ENCODE measurements at regions not wholly inside any gene's neighbourhood (a gene's known extent, or its start where the extent isn't known, plus 50 kb on each side); places are given as distances from the start of the nearest gene placed in this dataset.
"Not testable (repeated sequence)": the region's sequence is repeated elsewhere in the genome, so short reads cannot be mapped to it uniquely, and the experiment has no call there.

DNA sequence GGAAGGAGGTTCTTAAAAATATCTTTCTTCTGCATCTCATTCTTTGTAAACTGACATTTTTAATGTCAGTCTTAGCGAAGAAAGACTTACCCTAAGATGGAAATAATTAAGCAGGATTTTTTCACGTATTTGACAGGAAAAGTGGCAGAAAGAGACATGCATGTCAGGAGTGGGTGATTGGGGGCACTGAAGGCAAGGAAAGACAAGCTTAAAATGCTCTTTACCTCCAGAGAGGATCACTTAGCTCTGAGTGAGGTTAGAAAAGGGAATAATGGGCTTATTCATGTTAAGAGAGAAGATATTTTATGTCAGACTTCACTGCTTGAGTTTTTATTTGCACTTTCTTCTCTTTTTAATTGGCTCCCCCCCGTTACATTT, 1358.2 kb upstream of the TMEM132C start:
- DNase-seq (ENCODE audit: low read depth), result no peak

- DNase-seq (ENCODE audit: low read depth), result no peak
Measured at GRCh38 chr12:126910570-126910969, 1356.4 kb upstream of the TMEM132C start.

- DNase-seq (ENCODE audit: low read depth), result no peak
Measured at GRCh38 chr12:126912111-126912510, 1354.9 kb upstream of the TMEM132C start.

- DNase-seq (ENCODE audit: low read depth), result no peak
Measured at GRCh38 chr12:126914170-126914793, 1352.7 kb upstream of the TMEM132C start.

DNA sequence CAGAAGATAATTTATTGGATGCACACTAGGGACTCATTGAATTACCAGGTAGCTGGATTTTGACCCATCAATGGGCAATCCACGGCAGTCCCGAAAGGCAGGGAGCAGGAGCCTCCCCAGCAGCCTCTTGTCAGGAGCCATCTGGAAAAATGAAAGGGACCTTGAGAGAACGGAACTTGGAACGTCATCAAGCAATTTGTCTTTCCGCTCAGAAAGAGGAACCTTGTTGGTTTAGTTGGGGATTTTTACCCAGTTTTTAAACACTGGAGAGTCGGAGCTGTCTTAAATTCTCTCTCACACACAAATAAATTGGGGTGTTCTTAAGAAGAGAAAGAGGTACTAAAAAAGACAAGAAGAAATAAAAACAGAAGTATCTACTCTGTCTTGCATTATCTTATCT, 1351.7 kb upstream of the TMEM132C start:
- no peak for DNase-seq (ENCODE audit: low read depth)

GRCh38 chr12:126926023-126926594, 1340.9 kb upstream of the TMEM132C start:
- no peak for DNase-seq (ENCODE audit: low read depth)

GRCh38 chr12:126930234-126930633, 1336.7 kb upstream of the TMEM132C start:
- no peak for DNase-seq (ENCODE audit: low read depth)

GRCh38 chr12:126932156-126932555, 1334.8 kb upstream of the TMEM132C start:
- no peak for DNase-seq (ENCODE audit: low read depth)

- no peak for DNase-seq (ENCODE audit: low read depth)
Measured at GRCh38 chr12:126935435-126935834, 1331.5 kb upstream of the TMEM132C start.

DNA sequence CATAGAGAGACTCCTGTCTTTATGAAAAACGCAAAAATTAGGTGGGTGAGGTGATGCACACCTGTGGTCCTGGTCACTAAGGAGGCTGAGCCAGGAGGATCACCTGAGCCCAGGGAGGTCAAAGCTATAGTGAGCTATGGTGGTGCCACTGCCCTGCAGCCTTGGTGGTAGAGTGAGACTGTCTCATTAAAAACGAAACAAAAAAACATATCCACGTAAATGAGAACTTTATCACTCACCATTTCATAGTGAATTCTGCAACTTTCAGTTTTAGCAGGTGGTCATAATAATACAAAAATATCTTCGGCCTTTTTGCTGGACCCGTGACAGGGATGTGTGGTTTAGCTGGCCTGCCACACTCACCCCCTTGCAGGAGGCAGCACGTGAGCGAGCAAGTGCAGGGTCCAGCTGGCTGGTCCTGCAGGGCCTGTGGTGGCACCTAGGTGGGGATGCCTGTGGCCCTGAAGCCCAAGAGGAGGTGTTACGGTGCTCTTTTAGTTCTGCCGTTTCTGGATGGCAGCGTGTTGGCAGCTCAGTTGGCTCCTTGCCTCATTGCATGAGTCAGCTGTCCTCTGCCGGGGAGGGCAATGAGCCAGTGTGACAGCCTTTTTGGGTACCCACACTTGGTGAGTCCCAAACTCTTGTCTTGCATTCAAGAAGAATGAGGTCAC, 1330.7 kb upstream of the TMEM132C start:
- no peak for DNase-seq (ENCODE audit: low read depth)

GRCh38 chr12:126937431-126937830, 1329.5 kb upstream of the TMEM132C start:
- DNase-seq (ENCODE audit: low read depth), result no peak

DNA sequence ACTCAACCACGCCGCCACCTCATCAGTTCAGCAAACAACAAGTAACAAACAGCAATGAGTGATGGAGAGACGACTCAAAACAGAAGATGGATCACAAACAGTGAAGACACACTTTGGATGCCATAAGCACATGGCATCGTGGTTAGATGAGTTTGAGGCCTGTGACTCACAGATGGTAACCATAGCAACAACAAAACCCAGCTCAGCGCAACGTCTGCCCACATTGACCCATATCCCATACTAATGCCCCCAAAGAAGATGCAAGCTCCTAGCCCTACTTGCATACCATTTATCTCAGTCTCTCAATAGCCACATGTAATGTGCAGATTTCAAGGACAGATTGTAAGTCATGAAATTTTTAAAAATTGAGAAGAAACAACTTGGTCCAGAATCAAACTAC, 1322.3 kb upstream of the TMEM132C start:
- no peak for DNase-seq (ENCODE audit: low read depth)

DNA sequence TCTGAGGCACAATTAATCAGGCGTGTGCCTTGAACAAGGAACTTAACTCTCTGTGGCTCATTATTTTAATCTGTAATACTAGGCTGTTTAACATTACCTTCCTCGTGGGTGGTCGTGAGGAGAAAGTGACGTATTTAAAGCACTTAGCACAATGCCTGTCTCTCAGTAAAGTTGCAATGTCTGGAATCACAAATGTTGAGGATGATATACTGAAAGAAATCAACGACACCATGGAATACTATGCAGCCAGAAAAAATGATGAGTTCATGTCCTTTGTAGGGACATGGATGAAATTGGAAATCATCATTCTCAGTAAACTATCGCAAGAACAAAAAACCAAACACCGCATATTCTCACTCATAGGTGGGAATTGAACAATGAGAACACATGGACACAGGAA, 1320.0 kb upstream of the TMEM132C start:
- DNase-seq (ENCODE audit: low read depth), result not testable (repeated sequence)

DNA sequence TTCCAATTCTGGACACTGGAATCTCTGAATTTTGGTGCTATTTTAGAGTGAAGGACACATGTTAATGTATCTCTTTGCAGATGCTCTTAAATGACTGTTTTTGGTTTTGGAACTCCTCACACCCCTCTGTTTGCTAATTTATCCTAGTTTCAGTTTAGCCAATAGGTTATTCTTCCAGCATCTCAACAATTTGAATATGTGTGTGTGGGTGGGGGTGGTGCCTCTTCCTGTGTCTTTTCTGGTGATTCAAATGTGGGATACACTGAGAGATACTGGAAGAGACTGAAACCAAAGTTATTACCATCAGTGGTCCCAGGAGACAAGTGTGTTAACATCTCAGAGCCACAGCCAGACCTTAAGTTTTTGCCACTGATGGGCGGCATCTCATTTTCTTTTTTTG, 1317.4 kb upstream of the TMEM132C start:
- no peak for DNase-seq (ENCODE audit: low read depth)

- no peak for DNase-seq (ENCODE audit: low read depth)
Measured at GRCh38 chr12:126950266-126950665, 1316.7 kb upstream of the TMEM132C start.

DNA sequence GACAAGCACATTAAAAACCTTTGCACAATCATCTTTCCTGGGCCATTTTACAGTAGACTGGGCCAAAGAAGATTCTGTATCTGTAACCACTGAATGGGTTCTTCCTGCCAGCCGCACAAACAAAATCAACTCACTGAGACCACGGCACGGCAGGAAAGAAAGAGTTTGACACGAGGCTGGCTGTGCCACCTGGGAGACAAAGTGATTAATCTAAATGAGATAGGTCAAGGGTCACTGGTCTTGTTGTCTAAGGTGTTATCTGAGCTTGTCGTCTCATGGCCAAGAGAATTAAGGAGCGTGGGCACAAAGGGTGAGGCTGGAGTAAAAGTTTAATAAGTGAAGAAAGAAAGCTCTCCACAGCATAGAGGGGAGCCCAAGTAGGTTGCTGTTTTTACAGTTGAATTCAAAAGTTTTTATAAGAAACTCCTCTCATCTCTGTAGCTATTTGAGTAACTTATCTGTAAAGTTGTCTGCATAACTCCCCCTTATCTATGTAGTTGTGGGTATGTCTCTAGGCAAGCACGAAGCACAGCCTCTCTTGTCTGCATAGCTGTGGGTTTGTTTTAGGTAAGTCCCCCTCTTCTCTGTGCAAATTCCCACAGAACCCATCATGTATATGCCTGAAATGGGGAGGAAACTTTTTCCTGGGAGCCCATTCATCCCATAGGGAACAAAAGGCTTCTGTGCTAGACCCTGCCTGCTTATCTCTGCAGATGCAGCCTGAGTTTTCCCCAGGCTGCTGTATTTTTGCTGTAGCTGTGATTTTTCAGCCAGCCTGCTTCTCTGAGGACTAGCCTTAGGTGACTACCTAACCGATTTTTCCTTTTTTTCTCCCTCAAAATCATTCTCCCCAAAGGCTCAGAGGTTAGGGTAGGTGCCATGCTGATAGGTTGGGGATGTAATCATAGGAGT, 1314.6 kb upstream of the TMEM132C start:
- no peak for DNase-seq (ENCODE audit: low read depth)

GRCh38 chr12:126953365-126953889, 1313.5 kb upstream of the TMEM132C start:
- no peak for DNase-seq (ENCODE audit: low read depth)

DNA sequence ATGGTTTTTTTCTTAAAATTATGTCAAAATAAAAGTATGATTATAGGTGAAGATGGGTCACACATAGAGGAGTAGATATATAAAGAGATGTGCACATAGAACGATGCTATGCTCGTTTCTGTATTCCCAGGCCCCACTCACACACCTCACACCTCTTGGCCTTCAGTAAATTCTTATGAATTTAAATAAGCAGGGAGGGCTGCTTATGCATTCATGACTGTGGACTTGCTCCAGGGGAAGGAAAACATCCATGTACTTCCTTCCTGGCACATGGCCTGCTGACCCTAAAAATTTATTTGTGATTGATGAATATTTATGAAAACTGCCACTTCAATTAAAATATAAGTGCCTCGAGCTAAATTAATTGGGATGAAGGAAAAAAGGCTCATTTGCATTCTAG, 1306.7 kb upstream of the TMEM132C start:
- no peak for DNase-seq (ENCODE audit: low read depth)

DNA sequence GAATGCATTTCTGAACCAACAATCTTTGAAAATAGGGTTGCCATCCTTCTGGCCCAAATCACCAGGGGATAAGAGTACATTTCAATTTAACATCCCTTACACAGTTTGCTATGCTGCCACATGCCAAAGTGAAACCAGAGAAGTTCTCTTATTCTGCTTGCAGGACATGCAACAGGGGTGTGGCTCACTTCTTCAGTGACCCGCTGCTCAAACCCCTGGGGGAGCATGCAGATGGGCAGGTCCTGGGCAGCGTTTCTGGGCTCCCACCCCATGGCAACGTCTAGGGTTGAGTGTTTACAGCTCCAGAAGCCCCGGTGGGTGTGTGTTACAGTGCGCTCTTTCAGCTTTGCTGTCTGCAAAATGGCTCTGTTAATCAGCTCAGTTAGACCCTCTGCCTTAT, 1306.3 kb upstream of the TMEM132C start:
- DNase-seq (ENCODE audit: low read depth), result no peak

- no peak for DNase-seq (ENCODE audit: low read depth)
Measured at GRCh38 chr12:126963825-126964224, 1303.1 kb upstream of the TMEM132C start.

DNA sequence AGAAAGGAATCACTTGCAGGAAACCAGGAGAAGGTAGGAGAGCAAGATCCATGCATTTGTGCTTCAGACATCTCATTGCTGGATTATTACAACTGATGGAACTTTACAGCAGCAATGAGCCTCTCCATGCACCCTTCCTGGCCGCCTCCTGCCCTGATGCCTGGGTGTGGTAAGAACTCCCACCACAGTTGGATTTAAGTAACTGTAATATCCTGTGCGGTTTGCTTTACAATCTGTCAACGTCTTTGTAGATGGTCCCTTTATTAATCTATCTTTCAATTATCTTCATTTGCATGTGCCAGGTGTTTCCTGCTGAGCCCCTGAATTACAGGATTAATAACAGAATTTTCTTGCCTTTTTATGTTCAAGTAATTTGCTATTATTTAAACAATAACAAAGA, 1300.5 kb upstream of the TMEM132C start:
- no peak for DNase-seq (ENCODE audit: low read depth)

GRCh38 chr12:126967152-126967551, 1299.8 kb upstream of the TMEM132C start:
- no peak for DNase-seq (ENCODE audit: low read depth)
